ENCODE measurements at regions not wholly inside any gene's neighbourhood (a gene's known extent, or its start where the extent isn't known, plus 50 kb on each side); places are given as distances from the start of the nearest gene placed in this dataset.

DNA sequence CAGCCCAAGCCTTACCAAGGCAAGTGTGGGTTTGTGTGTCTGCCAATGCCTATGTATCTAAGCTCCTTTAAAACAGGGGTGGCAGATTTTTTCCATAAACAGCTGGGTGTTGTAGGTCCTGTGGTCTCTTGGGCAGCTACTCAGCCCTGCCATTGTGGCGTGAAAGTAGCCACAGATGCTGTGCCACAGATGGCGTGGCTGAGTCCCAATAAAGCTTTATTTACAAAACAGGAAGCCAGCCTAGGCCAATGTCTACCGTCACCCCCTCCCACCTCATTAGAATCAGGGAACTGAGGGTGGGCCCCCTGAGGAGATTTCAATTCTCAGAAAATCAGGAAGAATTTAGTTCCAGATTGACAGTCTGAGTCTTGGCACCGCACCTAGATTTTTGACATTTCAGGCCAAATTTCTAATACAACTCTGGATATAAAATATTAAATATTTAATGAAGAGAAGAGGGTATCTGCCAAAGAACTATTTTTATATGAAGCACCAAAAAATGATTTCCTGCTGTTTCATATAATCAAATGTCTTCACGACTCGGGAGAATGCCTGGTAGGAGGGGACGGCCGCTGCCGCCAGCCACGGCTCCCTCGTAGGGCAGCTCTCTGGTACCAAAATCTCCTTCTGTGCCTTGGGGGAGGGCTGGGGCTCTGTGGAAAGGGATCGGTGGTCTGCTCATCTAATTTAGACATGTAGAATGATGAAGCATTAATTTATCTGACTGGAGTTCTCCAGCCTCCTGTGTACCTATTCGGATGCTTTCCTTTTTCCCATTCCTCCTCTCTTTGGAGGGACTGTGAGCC, 420.9 kb downstream of the IRX2 start:
- FAIRE-seq = no peak
- Histone ChIP-seq H4K20me1 (ENCODE audit: insufficient read depth, low read length) (no peaks in the 10 kb centered on the region), H3K79me2 (ENCODE audit: insufficient read depth, low read length) (no peaks in the 10 kb centered on the region)

GRCh38 chr5:2329741-2330140, 421.7 kb downstream of the IRX2 start:
- no peak overlapping the region for H3K4me2 ChIP-seq (ENCODE audit: low read length)
- Mint-ChIP-seq H3K9me3 (ENCODE audit: unreplicated experiment) (peaks cover 1% of the 10 kb centered on the region), H3K4me3 (ENCODE audit: unreplicated experiment) (no peak overlapping the region), H3K27ac (ENCODE audit: unreplicated experiment) (no peak overlapping the region), H3K27me3 (ENCODE audit: low read depth, unreplicated experiment) (peaks cover 20% of the 10 kb centered on the region), H3K36me3 (ENCODE audit: low read depth, unreplicated experiment) (no peaks in the 10 kb centered on the region), H3K4me1 (ENCODE audit: low read depth, unreplicated experiment) (peaks cover 3% of the 10 kb centered on the region)
- no peaks in the 10 kb centered on the region for H3K4me1 ChIP-seq (ENCODE audit: insufficient read depth, low read length)
- H3K9ac ChIP-seq (ENCODE audit: low read length) = no peak overlapping the region
- H2AFZ ChIP-seq (ENCODE audit: low read depth, low read length) = no peak overlapping the region
- FAIRE-seq = no peak
- no peaks in the 10 kb centered on the region for H4K20me1 ChIP-seq (ENCODE audit: insufficient read depth, low read length)
- no peaks in the 10 kb centered on the region for H3K36me3 ChIP-seq (ENCODE audit: insufficient read depth, low read length)
- peaks cover 9% of the 10 kb centered on the region for H3K9me3 ChIP-seq (ENCODE audit: insufficient read depth, low read depth, low read length)
- no peak for DNase-seq (ENCODE audit: low read depth)
- no peak overlapping the region for H3K27ac ChIP-seq (ENCODE audit: low read depth, low read length)
- no peak for TF ChIP-seq EZH2 (IDR thresholded peaks at IDR 0.05; ENCODE audit: insufficient read depth, low read length)
- TF ChIP-seq, protein P1, sequence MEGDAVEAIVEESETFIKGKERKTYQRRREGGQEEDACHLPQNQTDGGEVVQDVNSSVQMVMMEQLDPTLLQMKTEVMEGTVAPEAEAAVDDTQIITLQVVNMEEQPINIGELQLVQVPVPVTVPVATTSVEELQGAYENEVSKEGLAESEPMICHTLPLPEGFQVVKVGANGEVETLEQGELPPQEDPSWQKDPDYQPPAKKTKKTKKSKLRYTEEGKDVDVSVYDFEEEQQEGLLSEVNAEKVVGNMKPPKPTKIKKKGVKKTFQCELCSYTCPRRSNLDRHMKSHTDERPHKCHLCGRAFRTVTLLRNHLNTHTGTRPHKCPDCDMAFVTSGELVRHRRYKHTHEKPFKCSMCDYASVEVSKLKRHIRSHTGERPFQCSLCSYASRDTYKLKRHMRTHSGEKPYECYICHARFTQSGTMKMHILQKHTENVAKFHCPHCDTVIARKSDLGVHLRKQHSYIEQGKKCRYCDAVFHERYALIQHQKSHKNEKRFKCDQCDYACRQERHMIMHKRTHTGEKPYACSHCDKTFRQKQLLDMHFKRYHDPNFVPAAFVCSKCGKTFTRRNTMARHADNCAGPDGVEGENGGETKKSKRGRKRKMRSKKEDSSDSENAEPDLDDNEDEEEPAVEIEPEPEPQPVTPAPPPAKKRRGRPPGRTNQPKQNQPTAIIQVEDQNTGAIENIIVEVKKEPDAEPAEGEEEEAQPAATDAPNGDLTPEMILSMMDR (IDR thresholded peaks at IDR 0.05; ENCODE audit: insufficient read depth, low read depth, low read length) = no peak
- no peaks in the 10 kb centered on the region for H3K27me3 ChIP-seq (ENCODE audit: insufficient read depth, low read length)
- H3K79me2 ChIP-seq (ENCODE audit: insufficient read depth, low read length) = no peaks in the 10 kb centered on the region
- H3K4me3 ChIP-seq (ENCODE audit: insufficient read depth, low read depth, low read length) = no peak overlapping the region

More for the DNA sequence above, 420.9 kb downstream of the IRX2 start:
- Histone ChIP-seq H3K4me2 (ENCODE audit: low read length) (no peak overlapping the region), H2AFZ (ENCODE audit: low read depth, low read length) (no peak overlapping the region), H3K9ac (ENCODE audit: low read length) (no peak overlapping the region), H3K4me1 (ENCODE audit: insufficient read depth, low read length) (no peaks in the 10 kb centered on the region), H3K9me3 (ENCODE audit: insufficient read depth, low read depth, low read length) (peaks cover 10% of the 10 kb centered on the region), H3K36me3 (ENCODE audit: insufficient read depth, low read length) (no peaks in the 10 kb centered on the region), H3K27me3 (ENCODE audit: insufficient read depth, low read length) (no peaks in the 10 kb centered on the region), H3K27ac (ENCODE audit: low read depth, low read length) (no peak overlapping the region), H3K4me3 (ENCODE audit: insufficient read depth, low read depth, low read length) (no peak overlapping the region)
- Mint-ChIP-seq H3K4me1 (ENCODE audit: low read depth, unreplicated experiment) (peaks cover 3% of the 10 kb centered on the region), H3K27ac (ENCODE audit: unreplicated experiment) (no peak overlapping the region), H3K36me3 (ENCODE audit: low read depth, unreplicated experiment) (no peaks in the 10 kb centered on the region), H3K27me3 (ENCODE audit: low read depth, unreplicated experiment) (peaks cover 18% of the 10 kb centered on the region), H3K9me3 (ENCODE audit: unreplicated experiment) (peaks cover 1% of the 10 kb centered on the region), H3K4me3 (ENCODE audit: unreplicated experiment) (no peak overlapping the region)
- TF ChIP-seq EZH2 (IDR thresholded peaks at IDR 0.05; ENCODE audit: insufficient read depth, low read length) = no peak
- TF ChIP-seq, protein P1 (IDR thresholded peaks at IDR 0.05; ENCODE audit: insufficient read depth, low read depth, low read length) = no peak
- no peak for DNase-seq (ENCODE audit: low read depth)

DNA sequence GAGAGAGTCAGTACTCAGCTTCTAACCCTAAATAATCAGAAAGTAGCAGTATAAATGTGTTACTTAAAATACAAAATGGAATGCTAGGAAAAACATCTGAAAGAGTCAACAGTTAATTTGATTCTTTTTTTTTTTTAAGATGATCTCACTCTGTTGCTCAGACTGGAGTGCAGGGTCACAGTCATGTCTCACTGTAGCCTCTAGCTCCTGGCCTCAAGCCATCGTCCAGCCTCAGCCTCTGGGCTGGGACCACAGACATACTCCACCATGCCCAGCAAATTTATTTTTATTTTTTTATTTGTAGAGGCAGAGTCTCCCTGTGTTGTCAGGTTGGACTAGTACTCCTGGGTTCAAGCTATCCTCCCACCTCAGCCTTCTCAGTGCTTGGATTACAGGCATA, 424.9 kb downstream of the IRX2 start:
- TF ChIP-seq EZH2 (IDR thresholded peaks at IDR 0.05; ENCODE audit: insufficient read depth, low read length) = no peak
- TF ChIP-seq, protein P1 (IDR thresholded peaks at IDR 0.05; ENCODE audit: insufficient read depth, low read depth, low read length) = no peak
- Histone ChIP-seq H3K4me2 (ENCODE audit: low read length) (no peak overlapping the region), H4K20me1 (ENCODE audit: insufficient read depth, low read length) (no peaks in the 10 kb centered on the region), H3K9me3 (ENCODE audit: insufficient read depth, low read depth, low read length) (no peaks in the 10 kb centered on the region), H3K4me3 (ENCODE audit: insufficient read depth, low read depth, low read length) (no peak overlapping the region), H2AFZ (ENCODE audit: low read depth, low read length) (no peak overlapping the region), H3K36me3 (ENCODE audit: insufficient read depth, low read length) (no peaks in the 10 kb centered on the region), H3K79me2 (ENCODE audit: insufficient read depth, low read length) (no peaks in the 10 kb centered on the region), H3K9ac (ENCODE audit: low read length) (no peak overlapping the region), H3K27ac (ENCODE audit: low read depth, low read length) (no peak overlapping the region), H3K4me1 (ENCODE audit: insufficient read depth, low read length) (no peaks in the 10 kb centered on the region), H3K27me3 (ENCODE audit: insufficient read depth, low read length) (no peaks in the 10 kb centered on the region)
- H3K4me3 Mint-ChIP-seq (ENCODE audit: unreplicated experiment) = no peak overlapping the region
- FAIRE-seq (no peak), DNase-seq (ENCODE audit: low read depth) (no peak)
- peaks cover 2% of the 10 kb centered on the region for H3K4me1 Mint-ChIP-seq (ENCODE audit: low read depth, unreplicated experiment)
- peaks cover 1% of the 10 kb centered on the region for H3K9me3 Mint-ChIP-seq (ENCODE audit: unreplicated experiment)
- H3K36me3 Mint-ChIP-seq (ENCODE audit: low read depth, unreplicated experiment) = no peaks in the 10 kb centered on the region
- no peak overlapping the region for H3K27ac Mint-ChIP-seq (ENCODE audit: unreplicated experiment)
- peaks cover 22% of the 10 kb centered on the region for H3K27me3 Mint-ChIP-seq (ENCODE audit: low read depth, unreplicated experiment)

Measured in astrocyte (in vitro differentiated cells and primary cell).